ENCODE measurements at regions not wholly inside any gene's neighbourhood (a gene's known extent, or its start where the extent isn't known, plus 50 kb on each side); places are given as distances from the start of the nearest gene placed in this dataset.

DNA sequence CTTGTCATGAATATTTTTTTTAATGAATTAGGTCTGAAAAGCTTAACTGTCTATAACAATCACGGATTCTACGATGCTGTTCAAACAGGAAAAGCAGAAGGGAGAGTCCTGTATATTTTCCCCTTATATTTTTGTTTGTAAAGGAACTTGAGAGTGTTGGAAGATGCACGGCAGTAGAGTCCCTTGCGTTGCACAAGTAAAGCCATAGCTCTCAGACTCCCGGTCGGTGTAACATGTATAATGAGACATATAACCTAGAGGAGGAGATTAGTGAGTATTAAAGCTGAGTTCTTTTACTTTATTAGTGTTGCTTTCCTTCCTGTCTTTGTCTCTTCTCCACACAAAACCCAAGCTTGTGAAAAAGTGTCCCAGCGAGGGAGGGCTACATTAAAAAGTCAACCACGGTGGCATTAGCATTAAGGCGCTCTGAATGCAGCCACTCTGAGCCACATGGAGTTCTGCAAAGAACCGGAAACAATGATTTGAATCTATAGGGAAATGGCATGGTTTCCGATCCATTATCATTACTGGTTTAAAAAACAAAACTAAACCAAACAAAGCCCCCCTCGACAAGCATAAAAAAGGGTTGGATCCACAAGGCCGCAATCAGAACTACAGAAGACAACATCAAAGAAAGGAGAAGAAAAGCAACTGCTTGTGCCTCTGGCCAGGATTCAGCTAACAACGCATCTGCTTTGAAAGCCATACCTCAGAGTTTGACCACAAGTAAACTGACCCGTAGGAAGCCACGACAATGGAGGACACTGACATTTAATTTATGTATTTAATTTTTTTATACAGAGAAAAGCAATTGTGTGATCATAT, 356.8 kb downstream of the LMO4 start:
- DNase-seq: no peak

DNA sequence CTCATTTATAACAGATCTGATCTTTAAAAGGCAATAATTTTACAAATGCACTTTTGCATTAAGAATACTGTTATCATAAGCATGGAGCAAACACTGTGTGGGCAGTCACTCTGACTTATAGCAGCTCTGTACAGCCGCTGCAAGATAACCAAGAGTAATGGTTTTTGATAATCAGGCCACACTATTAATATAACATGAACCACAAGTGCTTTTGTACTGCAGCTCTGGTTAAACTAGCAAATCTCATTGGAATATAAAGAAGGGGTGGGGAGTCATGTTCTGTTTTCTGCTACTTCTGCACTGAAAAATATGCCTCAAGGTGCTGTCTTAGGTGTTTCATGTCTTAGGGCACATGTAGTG, 357.4 kb downstream of the LMO4 start:
- DNase-seq: no peak

DNA sequence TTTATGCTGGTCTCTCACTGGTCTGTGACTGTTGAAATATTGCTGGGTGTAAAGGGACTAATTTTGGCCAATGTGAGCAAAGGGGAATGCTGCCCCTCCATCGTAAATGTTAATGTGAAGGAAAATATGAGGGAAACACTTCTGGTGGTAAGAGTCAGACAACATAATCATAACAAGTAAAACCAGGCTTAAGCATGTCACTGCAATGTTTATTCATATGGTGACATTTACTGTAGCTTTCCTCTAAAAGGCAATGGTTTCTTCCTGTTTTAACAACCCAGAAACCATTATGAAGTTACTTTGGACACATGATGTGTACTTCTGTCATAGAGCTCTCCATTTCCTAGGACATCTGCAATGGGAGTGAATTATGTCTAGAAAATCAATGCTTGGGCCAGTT, 358.0 kb downstream of the LMO4 start:
- DNase-seq: no peak

DNA sequence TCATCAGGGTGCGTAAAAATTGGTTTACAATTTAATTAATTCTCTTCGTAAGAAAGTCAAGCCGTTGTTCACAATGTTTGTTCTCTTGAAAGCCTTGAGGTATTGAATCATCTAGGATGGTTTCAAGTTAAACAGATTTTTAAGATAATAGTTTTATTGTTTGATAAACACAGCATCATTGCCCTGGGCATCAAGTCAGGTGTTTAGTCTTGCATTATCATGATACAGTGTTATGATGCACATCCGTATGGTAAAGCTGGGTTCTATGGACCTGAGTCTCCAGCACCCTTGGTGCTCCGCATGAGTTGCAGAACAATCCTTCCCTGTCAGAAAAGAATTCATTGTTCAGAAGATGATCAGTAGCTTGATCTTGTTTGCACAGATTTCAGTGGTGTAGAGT, 359.5 kb downstream of the LMO4 start:
- no peak for DNase-seq

DNA sequence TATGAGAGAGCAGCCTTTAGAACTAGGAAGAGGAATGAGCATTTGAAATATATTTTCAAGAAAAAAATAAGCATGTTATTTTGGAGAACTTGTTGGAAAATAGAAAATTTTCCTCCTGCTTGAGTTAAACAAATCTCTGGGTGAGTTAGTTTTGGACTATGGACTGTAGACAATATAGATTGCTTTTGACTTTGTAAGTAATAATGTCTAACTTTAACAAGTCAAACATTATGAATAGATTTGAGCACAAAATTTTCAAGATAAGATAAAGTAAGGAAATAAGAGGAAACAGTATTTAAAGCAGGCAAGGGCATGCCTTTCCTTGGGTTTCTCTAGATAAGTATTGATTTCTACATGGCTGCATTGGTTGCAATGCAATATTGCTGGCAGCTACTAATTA, 360.8 kb downstream of the LMO4 start:
- no peak for DNase-seq

DNA sequence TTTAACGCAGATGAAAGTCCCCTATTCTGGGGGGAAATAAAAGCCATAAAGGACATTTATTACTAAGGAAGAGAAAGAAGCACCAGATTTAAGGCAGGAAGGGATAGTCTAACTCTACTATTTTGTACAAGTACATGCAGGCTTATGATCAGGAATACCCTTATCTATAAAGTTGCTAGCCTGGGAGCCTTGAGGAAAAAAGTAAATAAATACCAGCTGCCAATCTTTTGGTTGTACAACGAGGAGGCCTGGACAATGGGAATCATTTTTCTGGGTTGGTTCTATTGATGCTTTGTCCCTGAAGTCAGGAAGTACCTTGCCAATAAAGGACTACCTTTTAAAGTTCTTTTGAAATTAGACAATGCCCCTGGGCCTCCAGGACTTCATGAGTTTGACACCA, 367.8 kb downstream of the LMO4 start:
- DNase-seq: no peak

DNA sequence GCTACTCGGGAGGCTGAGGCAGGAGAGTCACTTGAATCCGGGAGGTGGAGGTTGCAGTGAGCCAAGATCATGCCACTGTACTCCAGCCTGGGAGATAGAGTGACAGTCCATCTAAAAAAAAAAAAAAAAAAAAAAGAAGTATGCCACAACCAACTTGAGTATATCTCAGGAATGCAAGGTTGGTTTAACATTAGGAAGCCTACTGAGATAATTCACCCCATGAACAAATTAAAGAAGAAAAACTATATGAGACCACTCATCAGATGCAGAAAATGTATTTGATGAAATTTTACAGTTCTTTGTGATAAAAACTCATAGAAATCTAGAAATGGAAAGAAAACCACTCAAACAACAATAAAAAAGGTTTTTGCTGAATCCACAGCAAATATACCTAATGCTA, 373.8 kb downstream of the LMO4 start:
- DNase-seq: no peak

DNA sequence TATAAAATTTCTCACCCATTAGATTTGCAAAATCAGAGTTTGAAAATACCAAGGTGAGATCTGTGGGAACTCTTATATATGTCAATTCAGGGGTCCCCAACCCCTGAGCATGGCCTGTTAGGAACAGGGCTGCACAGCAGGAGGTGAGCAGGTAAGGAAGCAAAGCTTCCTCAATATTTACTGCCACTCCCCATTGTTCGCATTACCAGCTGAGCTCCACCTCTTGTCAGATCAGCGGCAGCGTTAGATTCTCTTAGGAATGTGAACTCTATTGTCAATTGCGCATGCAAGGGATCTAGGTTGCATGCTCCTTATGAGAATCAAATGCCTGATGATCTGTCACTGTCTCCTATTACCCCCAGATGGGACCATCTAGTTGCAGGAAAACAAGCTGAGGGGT, 376.6 kb downstream of the LMO4 start:
- no peak for DNase-seq

DNA sequence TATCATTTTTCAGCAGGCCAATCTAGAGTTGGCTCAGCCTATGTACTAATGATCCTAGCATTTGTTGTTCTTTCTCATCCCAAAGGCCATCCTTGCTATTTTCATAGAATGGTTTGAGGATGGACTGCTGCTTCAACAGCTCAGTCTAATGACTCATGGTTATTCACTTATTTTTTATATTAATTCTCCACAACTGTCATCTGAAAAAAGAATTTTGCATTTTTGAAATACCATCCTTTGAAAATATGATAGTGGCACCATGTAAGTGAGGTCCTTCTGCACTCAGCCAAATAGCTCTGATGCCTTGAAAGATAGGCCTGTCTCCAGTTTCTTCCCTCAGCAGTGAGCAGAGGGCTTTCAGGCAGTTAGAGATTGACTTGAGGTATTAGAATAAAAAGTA, 377.5 kb downstream of the LMO4 start:
- no peak for DNase-seq

DNA sequence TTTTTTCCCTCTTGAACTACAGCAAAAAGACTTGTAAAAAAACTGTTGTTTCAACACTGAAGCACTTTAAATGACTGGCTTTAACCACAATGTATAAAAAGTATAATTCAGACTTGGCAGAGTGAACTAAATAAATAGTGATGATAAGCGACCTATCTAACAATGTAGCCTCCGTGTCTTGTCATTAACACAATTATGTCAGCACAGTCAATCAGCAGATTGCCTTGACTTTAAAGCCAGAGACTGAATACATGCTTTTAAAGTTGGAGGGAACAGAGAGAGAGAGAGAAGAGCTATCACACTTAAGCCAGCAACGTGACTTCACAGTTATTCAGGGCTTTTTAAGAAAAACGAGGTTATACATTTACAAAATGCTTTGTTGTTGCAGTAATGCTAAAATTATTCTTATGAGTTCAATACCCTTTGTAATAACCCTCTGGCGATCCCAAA, 378.1 kb downstream of the LMO4 start:
- DNase-seq: no peak

DNA sequence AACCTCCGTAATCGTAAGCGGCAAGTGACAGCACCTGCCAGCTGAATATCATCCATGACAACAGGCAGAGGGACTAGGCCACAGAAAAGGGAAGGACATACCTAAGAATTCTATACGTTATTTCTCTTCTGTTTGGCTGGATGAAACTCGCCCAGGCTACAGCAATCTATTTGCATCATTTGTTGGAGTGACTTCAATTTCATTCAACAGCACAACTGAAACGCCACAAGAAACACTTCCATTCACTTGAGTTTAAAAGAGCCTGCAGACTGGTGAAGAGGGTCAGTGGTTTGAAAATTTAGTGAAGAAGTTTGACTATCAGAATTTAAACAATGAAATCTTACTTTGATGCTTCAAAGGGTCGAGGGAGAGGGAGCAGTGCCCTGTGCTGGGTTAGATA, 378.7 kb downstream of the LMO4 start:
- DNase-seq: no peak

DNA sequence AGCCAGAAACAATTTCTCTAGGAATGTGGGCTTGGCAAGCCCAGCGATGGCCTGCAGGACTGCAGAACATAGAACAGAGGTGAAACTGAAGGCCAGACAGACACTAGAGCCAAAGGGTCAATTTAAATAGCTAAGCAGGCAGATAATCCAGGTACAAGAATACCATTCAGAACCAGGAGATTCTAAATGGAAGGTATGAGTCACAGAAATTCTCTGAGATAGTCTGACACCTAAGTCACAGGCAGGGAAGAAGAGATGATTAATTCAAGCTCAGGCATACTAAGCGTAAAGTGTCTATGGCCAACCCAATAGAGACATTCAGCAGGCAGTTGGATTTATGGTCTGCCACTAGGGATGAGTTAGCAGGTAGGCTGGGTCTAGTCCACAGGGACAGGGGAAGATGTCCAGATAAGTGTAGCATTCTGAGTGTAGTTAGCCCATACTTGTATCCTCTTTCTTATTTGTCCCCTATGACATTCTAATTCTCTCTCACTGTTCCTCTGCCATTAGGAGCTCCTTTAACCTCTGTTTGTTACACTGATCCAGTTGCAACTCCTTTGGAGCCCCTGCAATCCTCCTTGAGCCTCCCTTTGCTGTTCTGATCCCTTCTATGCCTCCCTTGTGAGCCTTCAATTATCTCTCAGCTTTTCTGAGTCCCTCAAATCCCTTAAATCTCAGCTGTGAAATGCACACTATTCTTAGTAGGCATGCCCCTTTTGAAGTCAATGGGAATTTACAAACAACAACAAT, 383.8 kb downstream of the LMO4 start:
- no peak for DNase-seq

DNA sequence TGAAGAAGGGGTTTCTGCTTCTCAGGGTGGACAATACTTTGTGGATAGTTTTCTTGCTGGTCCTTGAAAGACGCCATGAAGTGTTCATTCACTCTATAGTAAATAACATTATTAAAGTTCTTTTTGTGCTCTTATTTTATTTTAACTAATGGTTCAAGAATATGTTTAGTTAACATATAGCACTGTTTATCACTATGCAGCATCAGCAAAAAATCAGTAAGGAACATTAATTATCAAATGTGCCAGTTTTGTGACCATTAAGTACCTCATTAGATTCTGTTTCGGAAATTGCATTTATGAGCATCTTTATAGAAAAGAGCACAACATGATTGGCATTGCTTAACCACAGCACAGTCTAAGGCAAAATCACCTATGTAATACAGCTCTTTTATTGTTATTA, 385.6 kb downstream of the LMO4 start:
- DNase-seq: no peak

DNA sequence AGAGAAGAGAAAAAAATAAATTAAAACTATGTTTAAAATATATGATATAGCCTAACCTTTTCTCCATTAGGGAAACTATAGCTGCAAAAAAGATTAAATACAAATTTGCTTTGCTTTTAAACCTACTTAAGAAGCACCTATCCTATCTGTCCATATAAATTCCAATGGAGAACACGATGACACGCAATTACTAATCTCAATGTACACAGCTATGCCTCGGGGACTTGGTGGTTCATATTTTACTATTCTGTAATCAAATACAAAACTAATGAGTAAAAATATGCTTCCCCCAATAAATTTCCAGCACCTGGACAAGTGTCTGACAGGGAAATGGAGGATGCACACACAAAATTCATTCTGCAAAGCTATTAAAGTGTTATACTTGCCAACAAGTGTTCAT, 386.4 kb downstream of the LMO4 start:
- no peak for DNase-seq

DNA sequence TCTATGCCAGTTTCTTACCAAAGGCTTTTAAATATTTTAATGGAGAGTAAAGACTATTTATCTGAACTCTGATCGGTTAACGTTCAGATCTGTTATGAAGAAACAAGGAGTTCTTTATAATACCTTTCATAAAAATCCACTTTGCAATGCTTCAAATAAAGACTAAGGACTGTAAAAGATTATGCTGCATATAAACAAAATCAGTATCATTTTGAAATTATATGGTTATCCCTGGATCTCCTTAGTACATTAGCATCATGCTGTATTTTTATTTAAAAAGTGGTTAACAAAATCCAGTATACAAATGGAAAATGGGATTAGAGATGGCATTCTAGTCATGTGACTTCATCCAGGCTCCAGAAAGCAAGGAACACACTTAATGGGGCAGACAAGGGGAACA, 386.8 kb downstream of the LMO4 start:
- DNase-seq: no peak

DNA sequence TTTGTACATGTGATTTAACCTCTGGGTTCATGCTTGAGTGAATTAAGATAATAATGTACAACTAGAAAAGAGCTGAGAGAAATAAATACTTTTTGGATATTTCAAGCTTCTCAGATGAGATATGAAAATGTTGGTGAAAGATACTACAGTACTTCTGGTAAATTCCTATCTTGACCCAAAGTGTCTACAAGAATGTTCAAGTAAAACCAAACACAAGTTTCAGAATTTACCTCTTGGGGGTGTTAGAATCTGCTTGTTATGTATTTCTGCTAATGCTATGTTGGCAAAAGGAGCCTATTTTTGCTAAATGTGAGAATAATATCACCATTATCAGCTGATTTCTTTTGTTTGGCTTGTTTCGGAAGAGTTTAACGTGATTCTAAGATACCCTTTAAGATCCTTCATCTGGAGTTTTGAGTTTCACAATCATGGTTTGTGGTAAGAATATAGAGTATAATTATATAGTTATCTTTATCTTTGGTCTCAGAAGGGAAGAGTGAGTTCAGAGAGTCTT, 388.5 kb downstream of the LMO4 start:
- no peak for DNase-seq

DNA sequence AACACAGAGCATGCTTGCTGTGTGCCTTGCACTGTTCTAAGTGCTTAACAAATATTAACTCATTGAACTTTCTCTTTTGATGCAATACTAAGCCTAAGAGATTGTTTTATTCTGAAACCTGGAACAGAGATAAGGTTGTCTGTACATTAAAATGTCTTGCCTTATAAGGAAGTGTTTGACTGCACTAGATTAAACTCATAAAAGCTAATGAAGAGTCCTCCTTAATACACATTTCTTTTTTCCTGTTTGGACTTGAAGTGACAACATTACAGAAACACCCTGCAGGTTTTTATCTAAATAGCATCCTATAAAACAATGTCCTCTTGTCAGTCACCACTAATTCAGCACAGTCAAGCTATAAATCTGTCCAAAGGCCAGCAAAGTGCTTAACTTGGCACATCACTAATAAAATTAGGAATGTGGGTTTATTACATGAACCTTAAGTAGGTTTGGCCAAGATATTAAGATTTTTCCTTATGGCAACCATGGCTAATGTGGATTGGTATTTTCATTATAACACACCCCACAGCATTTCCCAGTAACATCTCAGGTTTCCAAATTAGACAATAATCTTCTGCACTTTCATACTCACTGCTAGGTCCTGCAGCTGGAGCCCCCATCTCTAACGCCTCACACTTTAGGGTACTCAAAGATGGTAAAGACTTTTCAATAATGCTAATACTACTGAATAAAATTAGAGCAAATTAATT, 389.7 kb downstream of the LMO4 start:
- DNase-seq: no peak

DNA sequence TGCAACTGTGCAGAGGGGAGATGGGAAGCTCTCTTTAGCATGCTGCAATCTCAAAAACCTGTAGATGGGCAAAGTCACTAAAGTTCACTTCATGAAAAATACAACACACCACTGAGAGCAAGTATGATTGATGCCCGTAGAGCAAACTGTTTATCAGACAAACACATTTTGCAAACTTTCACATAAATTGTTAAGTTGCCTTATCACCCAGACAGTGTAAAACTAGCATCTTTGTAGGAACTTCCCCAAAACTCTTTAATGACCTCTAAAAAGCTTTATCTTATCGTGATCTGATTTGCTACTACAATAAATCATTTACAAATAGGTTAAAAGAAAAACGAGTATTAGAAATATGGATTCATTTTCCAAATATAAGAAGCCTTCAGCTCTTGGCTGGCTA, 391.0 kb downstream of the LMO4 start:
- DNase-seq: no peak

DNA sequence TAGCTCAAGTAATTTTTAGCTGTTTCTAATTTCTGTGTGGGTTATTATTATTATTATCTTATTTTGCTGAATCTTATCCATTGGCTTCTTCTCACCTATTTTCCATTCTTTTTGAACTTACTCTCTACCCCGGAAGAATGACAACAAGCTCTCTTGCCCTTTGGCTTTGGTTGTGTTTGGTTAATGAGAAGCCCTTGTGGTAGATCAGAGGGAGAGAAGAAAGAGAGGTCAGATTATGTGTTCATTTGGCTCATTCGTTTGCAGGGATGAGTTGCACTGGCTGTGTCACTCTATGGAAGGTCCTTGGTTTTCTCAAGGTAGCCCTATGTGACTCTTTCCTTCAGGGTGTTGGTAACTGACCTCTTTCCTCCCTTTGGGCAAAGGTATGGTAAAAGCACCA, 391.9 kb downstream of the LMO4 start:
- DNase-seq: no peak

DNA sequence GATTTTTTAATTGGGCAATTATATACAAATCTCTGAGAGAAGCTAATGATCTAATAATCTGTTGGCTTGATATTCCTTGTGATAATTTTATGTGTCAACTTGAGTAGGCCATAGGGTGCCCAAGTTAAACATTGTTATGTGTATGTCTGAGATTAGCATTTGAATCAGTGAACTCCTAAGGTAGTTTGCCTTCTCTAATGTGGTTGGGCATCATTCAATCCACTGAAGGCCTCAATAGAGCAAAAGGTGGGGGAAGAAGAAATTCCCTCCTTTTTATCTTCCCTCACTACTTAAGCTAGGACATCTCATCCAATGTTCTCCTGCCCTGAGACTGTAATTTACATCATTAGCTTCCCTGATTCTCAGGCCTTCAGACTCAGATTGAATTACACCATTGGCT, 394.5 kb downstream of the LMO4 start:
- no peak for DNase-seq

DNA sequence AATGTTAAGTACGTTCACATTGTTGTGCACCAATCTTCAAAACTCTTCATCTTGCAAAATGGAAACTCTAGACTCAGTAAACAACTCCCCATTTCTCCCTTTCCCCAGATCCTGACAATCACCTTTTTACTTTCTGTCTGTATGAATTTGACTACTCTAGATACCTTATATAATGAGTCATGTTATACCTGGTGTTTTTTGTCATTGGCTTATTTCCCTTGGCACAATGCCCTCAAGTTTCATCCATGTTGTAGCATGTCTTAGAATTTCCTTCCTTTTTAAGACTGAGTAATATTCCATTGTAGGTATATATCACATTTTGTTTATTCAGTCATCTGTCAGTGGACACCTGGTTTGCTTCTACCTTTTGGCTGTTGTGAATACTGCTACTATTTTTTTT, 399.5 kb downstream of the LMO4 start:
- DNase-seq: no peak

DNA sequence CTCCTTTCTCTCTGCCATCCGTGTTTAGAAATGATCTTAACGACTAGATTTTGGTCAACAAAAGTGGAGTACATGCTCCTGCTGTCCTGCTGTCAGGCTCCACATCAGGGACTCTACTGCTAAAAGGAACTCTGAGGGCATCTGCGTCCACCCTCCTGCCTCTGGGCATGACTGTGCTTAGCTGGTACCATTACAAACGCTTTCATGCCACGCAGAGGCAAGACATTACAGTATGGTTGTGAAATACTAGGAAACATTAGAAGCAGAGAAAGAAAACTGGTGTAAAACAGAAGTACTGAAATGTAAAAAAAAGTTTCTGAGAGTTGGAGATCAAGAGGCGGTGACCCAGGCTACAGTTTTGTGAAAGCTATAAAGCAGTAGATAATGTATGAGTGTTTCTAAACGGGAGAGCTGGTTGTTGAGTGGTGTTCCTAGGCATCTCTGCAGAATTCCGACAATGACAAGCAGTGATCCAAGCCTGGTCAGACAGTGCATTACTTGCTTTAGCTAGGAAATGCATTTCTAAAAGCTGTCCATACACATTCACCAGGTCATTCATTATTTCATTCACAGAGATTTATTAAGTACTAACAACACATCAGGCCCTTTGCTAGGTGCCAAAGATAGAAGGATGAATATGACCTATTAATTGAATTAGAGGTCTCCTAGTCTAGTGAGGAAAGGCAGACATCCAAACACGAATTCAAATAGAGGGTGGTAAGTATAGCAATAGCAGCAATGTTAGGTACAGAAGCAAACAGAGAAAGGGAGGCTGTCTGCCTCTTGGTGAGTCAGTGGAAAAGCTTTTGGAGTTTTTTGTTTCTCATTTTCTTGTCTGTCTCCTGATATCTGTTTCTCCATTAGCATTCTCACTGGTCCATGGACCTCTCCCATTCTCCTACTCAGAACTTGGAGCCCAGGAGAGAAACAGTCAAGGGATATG, 401.9 kb downstream of the LMO4 start:
- DNase-seq: no peak

DNA sequence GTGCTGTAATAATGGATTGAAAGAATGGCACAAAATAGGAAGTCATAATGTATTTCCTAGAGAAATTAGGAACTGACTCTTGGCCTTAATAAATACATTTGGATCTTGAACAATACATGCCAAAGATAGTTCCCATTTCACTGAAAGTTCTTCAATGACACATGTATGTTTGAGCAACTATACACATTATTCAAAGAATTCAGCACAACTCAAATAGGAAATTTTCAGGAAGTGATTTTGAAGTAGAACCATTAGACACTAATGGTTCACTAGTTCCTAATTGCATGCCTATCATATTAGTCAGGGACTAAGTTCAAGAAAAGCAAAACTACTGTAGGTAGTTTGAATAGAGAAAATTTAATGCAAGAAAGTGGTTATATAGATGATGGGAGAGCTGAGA, 404.7 kb downstream of the LMO4 start:
- no peak for DNase-seq

Measured in central memory CD4-positive, alpha-beta T cell (primary cell).